Spleen (tissue), 11 donors: ENCODE measurements at regions not wholly inside any gene's neighbourhood (a gene's known extent, or its start where the extent isn't known, plus 50 kb on each side); places are given as distances from the start of the nearest gene placed in this dataset.

ENCODE experiments used
- DNase-seq: peaks from one replicate; pipeline ENCODE4 v3.0.0-alpha.2; 2020
- H3K27ac ChIP-seq, 8 donors: fragments of 200-600 bp; sonication (generic) in 7 of 8; 1 replicate in 4 of 8; 2 replicates in 4 of 8; pipeline versions ENCODE4 v1.5.0 to v1.8.0; 2016 to 2021; ENCODE audit warnings: inconsistent platforms in 4 of 8, mild to moderate bottlenecking in 4 of 8, moderate library complexity in 1 of 8
- H3K27me3 ChIP-seq, 7 donors: fragments of 200-600 bp; sonication (generic) in 6 of 7; replicated peaks in 1 of 7; 1 replicate in 4 of 7; 2 replicates in 3 of 7; pipeline versions ENCODE4 v1.5.0 to v1.8.0; 2016 to 2021; ENCODE audit warnings: inconsistent platforms in 3 of 7, mild to moderate bottlenecking in 1 of 7
- H3K36me3 ChIP-seq, 6 donors: fragments of 200-600 bp; sonication (generic) in 5 of 6; 1 replicate in 4 of 6; 2 replicates in 2 of 6; pipeline versions ENCODE4 v1.5.0 to v1.8.0; 2016 to 2021; ENCODE audit warnings: inconsistent platforms in 2 of 6
- H3K4me1 ChIP-seq, 6 donors: fragments of 200-600 bp; sonication (generic) in 5 of 6; 1 replicate in 3 of 6; 2 replicates in 3 of 6; pipeline versions ENCODE4 v1.5.0 to v1.8.0; 2016 to 2021; ENCODE audit warnings: inconsistent platforms in 3 of 6
- H3K4me3 ChIP-seq, 8 donors: fragments of 200-600 bp; sonication (generic) in 7 of 8; 1 replicate in 4 of 8; 2 replicates in 4 of 8; pipeline versions ENCODE4 v1.5.0 to v1.8.0; 2016 to 2021; ENCODE audit warnings: inconsistent platforms in 4 of 8, mild to moderate bottlenecking in 4 of 8, moderate library complexity in 2 of 8
- H3K9me3 ChIP-seq, 8 donors: fragments of 200-600 bp; sonication (generic) in 7 of 8; 1 replicate in 4 of 8; 2 replicates in 4 of 8; pipeline versions ENCODE4 v1.5.0 to v1.8.0; 2016 to 2021; ENCODE audit warnings: inconsistent platforms in 4 of 8
- CTCF ChIP-seq, 11 experiments: fragments of 200-600 bp in 7 of 11; fragments of 450-650 bp in 4 of 11; sonication (generic) in 4 of 11; IDR thresholded peaks in 8 of 11; conservative IDR thresholded peaks in 3 of 11; 1 replicate in 7 of 11; 2 replicates in 4 of 11; pipeline versions ENCODE4 v1.4.0 to v1.8.0; 2016 to 2021; ENCODE audit warnings: antibody characterized with exemption in 11 of 11, inconsistent platforms in 4 of 11, mild to moderate bottlenecking in 1 of 11
- POLR2A ChIP-seq, 3 donors: fragments of 450-650 bp; IDR thresholded peaks; one replicate each; pipeline ENCODE4 v1.5.1; 2017; ENCODE audit warnings: antibody characterized with exemption in 3 of 3, mild to moderate bottlenecking in 1 of 3
- POLR2AphosphoS5 ChIP-seq, 3 donors: sonication (generic); formaldehyde crosslinking; IDR thresholded peaks; one replicate each; pipeline ENCODE4 v1.5.1; 2017; ENCODE audit warnings: antibody characterized with exemption in 3 of 3
- WGBS, 5 donors: extraction: QIAGEN DNeasy Blood & Tissue Kit in 3 of 5; methylation state at CpG; one replicate each; pipeline versions ENCODE4 v1.1.5 to v1.1.7; 2013 to 2018; 5-methylcytosine and 5-hydroxymethylcytosine counted together
- intact Hi-C: fragments of 100-400 bp; cut with DNase I; formaldehyde crosslinking; loops from one replicate; pipeline ENCODE4 v1.15.0; 2023; ENCODE audit warnings: low total_unique reads
- donor health status: healthy with polysubstance abuse.
- donor health status: DM: no; HTN: no; CAD: no; lungs with moderate emphysema.
- donor health status: DM: no; HTN: no; CAD: no.
- donor health status: Bipolar disorder and iron deficiency.
- donor health status: healthy.
- donor health status: DM: no; HTN: no; CAD: no.
- donor health status: DM: yes; HTN: yes; CAD: no.

GRCh38 chr7:119522698-119523097 is 750.3 kb upstream of the KCND2 start:
- intact Hi-C loops: no loop called here
- WGBS, 5 donors: 78 to 83% (median 82%) methylated on average over 6 of the region's 6 CpGs
- DNase-seq: no peak
- no peaks in the 10 kb centered on the region for H3K4me1 ChIP-seq
- H3K27ac ChIP-seq: no peak overlapping the region
- H3K27me3 ChIP-seq: no peaks in the 10 kb centered on the region
- H3K9me3 ChIP-seq: peaks cover 0 to 35% (median 21%) of the 10 kb centered on the region in 8 donors
- H3K36me3 ChIP-seq: no peaks in the 10 kb centered on the region
- no peak overlapping the region for H3K4me3 ChIP-seq
- no peak for TF ChIP-seq POLR2AphosphoS5 (IDR thresholded peaks at IDR 0.05)
- TF ChIP-seq POLR2A (IDR thresholded peaks at IDR 0.05): no peak
- TF ChIP-seq CTCF (IDR thresholded peaks at IDR 0.05 in 8 of 11, conservative IDR thresholded peaks at IDR 0.05 in 3 of 11): no peak

- H3K9me3 ChIP-seq: no peaks in the 10 kb centered on the region
- no peak for DNase-seq
- no peak for TF ChIP-seq POLR2AphosphoS5 (IDR thresholded peaks at IDR 0.05)
- no peak for TF ChIP-seq POLR2A (IDR thresholded peaks at IDR 0.05)
- TF ChIP-seq CTCF (IDR thresholded peaks at IDR 0.05 in 8 of 11, conservative IDR thresholded peaks at IDR 0.05 in 3 of 11): no peak
- no peaks in the 10 kb centered on the region for H3K36me3 ChIP-seq
- no peaks in the 10 kb centered on the region for H3K4me1 ChIP-seq
- no peak overlapping the region for H3K4me3 ChIP-seq
- intact Hi-C loops: no loop called here
- H3K27me3 ChIP-seq: no peaks in the 10 kb centered on the region
- no peak overlapping the region for H3K27ac ChIP-seq
Measured at GRCh38 chr7:119545118-119545517, 727.9 kb upstream of the KCND2 start.

GRCh38 chr7:119555788-119556187 is 717.2 kb upstream of the KCND2 start:
- Histone ChIP-seq H3K4me1 (no peaks in the 10 kb centered on the region), H3K27ac (no peak overlapping the region), H3K9me3 (peaks cover 0 to 3% (median 0%) of the 10 kb centered on the region in 8 donors), H3K27me3 (no peaks in the 10 kb centered on the region), H3K4me3 (no peak overlapping the region), H3K36me3 (no peaks in the 10 kb centered on the region)
- TF ChIP-seq CTCF (IDR thresholded peaks at IDR 0.05 in 8 of 11, conservative IDR thresholded peaks at IDR 0.05 in 3 of 11) (no peak), POLR2AphosphoS5 (IDR thresholded peaks at IDR 0.05) (no peak), POLR2A (IDR thresholded peaks at IDR 0.05) (no peak)
- WGBS, 5 donors: 78 to 86% (median 79%) methylated on average over 3 of the region's 3 CpGs
- no peak for DNase-seq
- intact Hi-C loops: no loop called here

- H3K9me3 ChIP-seq: peaks cover 0 to 3% (median 0%) of the 10 kb centered on the region in 8 donors
- no peak for DNase-seq
- TF ChIP-seq POLR2AphosphoS5 (IDR thresholded peaks at IDR 0.05) (no peak), POLR2A (IDR thresholded peaks at IDR 0.05) (no peak), CTCF (IDR thresholded peaks at IDR 0.05 in 8 of 11, conservative IDR thresholded peaks at IDR 0.05 in 3 of 11) (no peak)
- H3K27me3 ChIP-seq: no peaks in the 10 kb centered on the region
- no peak overlapping the region for H3K4me3 ChIP-seq
- 84 to 96% (median 95%) methylated on average over 2 of the region's 2 CpGs for WGBS, 5 donors
- no peaks in the 10 kb centered on the region for H3K4me1 ChIP-seq
- intact Hi-C loops: no loop called here
- H3K27ac ChIP-seq: no peak overlapping the region
- no peaks in the 10 kb centered on the region for H3K36me3 ChIP-seq
Measured at GRCh38 chr7:119556436-119556835, 716.5 kb upstream of the KCND2 start.
